ENCODE measurements at regions not wholly inside any gene's neighbourhood (a gene's known extent, or its start where the extent isn't known, plus 50 kb on each side); places are given as distances from the start of the nearest gene placed in this dataset.

DNA sequence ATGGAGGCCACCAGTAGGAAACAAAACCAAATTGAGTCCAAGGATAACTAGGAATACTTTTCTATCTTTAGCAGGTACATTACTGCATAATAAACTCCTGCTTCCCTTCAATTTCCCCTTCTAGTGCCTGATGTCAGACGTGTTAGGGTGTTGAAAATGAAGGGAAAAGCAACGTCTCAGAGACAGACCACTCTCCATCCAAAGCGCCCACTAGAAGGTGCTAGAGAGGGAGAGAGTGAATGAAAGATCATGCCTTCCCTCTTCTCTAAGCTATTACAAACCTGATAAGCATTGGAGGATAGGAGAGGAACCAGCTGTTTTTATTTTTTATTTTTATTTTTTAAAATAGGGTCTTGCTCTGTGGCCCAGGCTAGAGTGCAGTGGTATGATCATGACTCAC lies 64.1 kb downstream of the ZNF641 start:
- ChIA-PET CTCF (interaction anchor here (0.7 to 1.2 kb wide), 5 partner anchors 9 to 225 kb away, joined by 3 to 6 read pairs (median 3); no protein-coding TSS in a partner anchor), POLR2A (no interaction called here)
- DNase-seq: peak; percentile 31 to 52 (median 49)
- Histone ChIP-seq H3K27ac (ENCODE audit: insufficient read depth in 1 of 2, low read depth in 1 of 2, low read length in 2 of 2, poor library complexity in 1 of 2, severe bottlenecking in 2 of 2) (no peak overlapping the region), H3K9me3 (ENCODE audit: control extremely low read depth in 1 of 5, control insufficient read depth in 4 of 5, insufficient read depth in 2 of 5, low read depth in 1 of 5, low read length in 4 of 5) (no peaks in the 10 kb centered on the region), H3K4me1 (ENCODE audit: control extremely low read depth in 1 of 4, control insufficient read depth in 4 of 4, insufficient read depth in 4 of 4, low read length in 3 of 4) (peaks cover 0 to 5% (median 0%) of the 10 kb centered on the region in 4 experiments), H3K36me3 (ENCODE audit: control insufficient read depth in 4 of 4, insufficient read depth in 4 of 4, low read length in 3 of 4) (no peaks in the 10 kb centered on the region), H3K27me3 (replicated peaks in 2 of 5; ENCODE audit: control insufficient read depth in 4 of 5, insufficient read depth in 5 of 5, low read length in 4 of 5) (no peaks in the 10 kb centered on the region), H3K4me3 (ENCODE audit: control insufficient read depth in 1 of 7, extremely low read depth in 1 of 7, insufficient read depth in 4 of 7, low read depth in 2 of 7, low read length in 6 of 7) (no peak overlapping the region)
- no CpG with 5 or more reads among the region's 3 CpGs for WGBS (ENCODE audit: insufficient coverage)

DNA sequence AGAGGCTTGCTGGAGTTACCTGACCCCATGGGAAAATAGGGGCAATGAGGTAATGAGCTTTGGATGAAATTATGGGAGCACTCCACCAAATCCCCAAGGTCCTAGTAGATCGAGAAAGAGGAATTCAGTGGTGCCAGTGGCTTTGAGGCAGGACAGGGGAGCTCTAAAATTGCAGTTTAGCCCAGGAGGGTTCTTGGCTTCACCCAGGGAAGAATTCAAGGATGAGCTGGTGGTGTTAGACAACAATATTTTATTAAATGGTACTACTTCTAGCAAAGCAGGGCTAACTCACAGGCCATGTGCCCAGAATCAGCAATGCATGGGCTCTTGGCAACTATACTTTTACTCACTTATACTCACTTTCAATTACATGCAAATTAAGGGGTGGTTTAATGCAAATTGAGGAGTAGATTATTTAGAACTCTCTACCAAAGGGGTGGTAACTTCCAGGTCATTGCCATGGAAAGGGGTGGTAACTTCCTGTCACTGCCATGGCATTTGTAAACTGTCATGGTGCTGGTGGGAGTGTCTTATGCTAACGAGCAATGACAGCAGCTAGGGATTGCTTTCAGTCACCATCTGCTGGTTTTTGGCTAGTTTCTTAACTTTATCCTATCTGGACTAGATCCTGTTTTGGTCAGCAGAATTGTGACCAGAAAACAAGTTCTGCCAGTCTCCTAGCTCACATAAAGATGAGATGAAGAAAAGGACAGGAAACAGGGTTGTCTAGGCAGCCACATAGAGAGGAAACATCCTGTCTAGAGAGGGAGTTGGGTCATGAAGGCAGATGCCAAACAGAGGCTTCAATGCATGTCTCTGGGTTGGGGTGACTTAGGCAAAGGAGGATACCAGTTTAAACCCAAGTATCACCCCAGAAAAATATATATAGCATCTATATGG lies 64.7 kb downstream of the ZNF641 start:
- Histone ChIP-seq H3K4me3 (ENCODE audit: control insufficient read depth in 1 of 7, extremely low read depth in 1 of 7, insufficient read depth in 4 of 7, low read depth in 2 of 7, low read length in 6 of 7) (no peak overlapping the region), H3K36me3 (ENCODE audit: control insufficient read depth in 4 of 4, insufficient read depth in 4 of 4, low read length in 3 of 4) (no peaks in the 10 kb centered on the region), H3K27me3 (replicated peaks in 2 of 5; ENCODE audit: control insufficient read depth in 4 of 5, insufficient read depth in 5 of 5, low read length in 4 of 5) (no peaks in the 10 kb centered on the region), H3K4me1 (ENCODE audit: control extremely low read depth in 1 of 4, control insufficient read depth in 4 of 4, insufficient read depth in 4 of 4, low read length in 3 of 4) (peaks cover 0 to 5% (median 0%) of the 10 kb centered on the region in 4 experiments), H3K9me3 (ENCODE audit: control extremely low read depth in 1 of 5, control insufficient read depth in 4 of 5, insufficient read depth in 2 of 5, low read depth in 1 of 5, low read length in 4 of 5) (no peaks in the 10 kb centered on the region), H3K27ac (ENCODE audit: insufficient read depth in 1 of 2, low read depth in 1 of 2, low read length in 2 of 2, poor library complexity in 1 of 2, severe bottlenecking in 2 of 2) (no peak overlapping the region)
- CTCF ChIA-PET: interaction anchor here (1.1 to 1.2 kb wide), 4 partner anchors 10 to 224 kb away, joined by 3 to 6 read pairs (median 3); no protein-coding TSS in a partner anchor
- POLR2A ChIA-PET: no interaction called here
- DNase-seq: peak in 2 of 3 donors; percentile 15 to 42
- WGBS (ENCODE audit: insufficient coverage): 88% methylated on average over 1 of the region's 2 CpGs

DNA sequence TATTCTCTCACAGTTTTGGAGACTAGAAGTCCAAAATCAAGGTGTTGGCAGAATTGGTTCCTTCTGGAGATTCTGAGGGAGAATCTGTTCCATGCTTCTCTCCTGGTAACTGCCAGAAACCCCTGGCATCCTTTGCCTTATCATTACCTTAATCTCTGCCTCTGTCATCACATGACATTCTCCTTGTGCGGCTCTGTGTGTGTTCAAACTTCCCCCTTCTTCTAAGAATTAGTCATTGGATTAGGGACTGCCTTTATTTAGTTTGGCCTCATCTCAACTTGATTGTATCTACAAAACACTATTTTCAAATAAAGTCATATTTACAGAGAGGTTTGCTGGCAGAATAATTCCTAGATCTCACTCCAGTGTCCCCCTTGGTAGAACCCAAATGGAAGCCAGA lies 68.9 kb downstream of the ZNF641 start:
- H3K4me1 ChIP-seq (ENCODE audit: control extremely low read depth in 1 of 4, control insufficient read depth in 4 of 4, insufficient read depth in 4 of 4, low read length in 3 of 4): peaks cover 0 to 5% (median 1%) of the 10 kb centered on the region in 4 experiments
- ChIA-PET CTCF (interaction anchor here (1.2 kb wide), 1 partner anchor 14 kb away, joined by 3 read pairs; no protein-coding TSS in a partner anchor), POLR2A (no interaction called here)
- H3K27me3 ChIP-seq (replicated peaks in 2 of 5; ENCODE audit: control insufficient read depth in 4 of 5, insufficient read depth in 5 of 5, low read length in 4 of 5): no peaks in the 10 kb centered on the region
- no CpG with 5 or more reads among the region's 1 CpG for WGBS (ENCODE audit: insufficient coverage)
- no peak overlapping the region for H3K4me3 ChIP-seq (ENCODE audit: control insufficient read depth in 1 of 7, extremely low read depth in 1 of 7, insufficient read depth in 4 of 7, low read depth in 2 of 7, low read length in 6 of 7)
- no peaks in the 10 kb centered on the region for H3K36me3 ChIP-seq (ENCODE audit: control insufficient read depth in 4 of 4, insufficient read depth in 4 of 4, low read length in 3 of 4)
- DNase-seq: no peak
- H3K27ac ChIP-seq (ENCODE audit: insufficient read depth in 1 of 2, low read depth in 1 of 2, low read length in 2 of 2, poor library complexity in 1 of 2, severe bottlenecking in 2 of 2): no peak overlapping the region
- H3K9me3 ChIP-seq (ENCODE audit: control extremely low read depth in 1 of 5, control insufficient read depth in 4 of 5, insufficient read depth in 2 of 5, low read depth in 1 of 5, low read length in 4 of 5): peaks cover 0 to 1% (median 1%) of the 10 kb centered on the region in 5 experiments

DNA sequence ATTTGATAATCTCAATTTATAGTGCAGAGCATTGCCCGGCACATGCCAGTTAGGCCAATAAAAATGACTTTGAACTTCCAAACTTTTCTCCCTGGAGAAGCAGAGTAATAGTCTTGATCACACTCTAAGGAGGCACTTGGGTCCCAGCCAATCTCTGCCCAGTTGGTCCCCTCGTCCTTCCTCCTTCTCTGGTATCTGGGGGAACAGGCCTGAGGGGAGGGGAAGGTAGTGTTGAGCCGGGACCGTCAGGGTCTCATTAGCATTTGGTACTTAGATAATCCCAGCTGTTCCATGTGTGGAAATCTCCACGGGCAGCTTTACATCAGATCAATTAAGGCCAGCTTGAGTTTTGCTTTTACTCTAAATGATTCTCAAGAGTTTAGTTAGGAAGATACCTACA lies 70.1 kb downstream of the ZNF641 start:
- ChIA-PET CTCF (no interaction called here), POLR2A (no interaction called here)
- Histone ChIP-seq H3K27me3 (replicated peaks in 2 of 5; ENCODE audit: control insufficient read depth in 4 of 5, insufficient read depth in 5 of 5, low read length in 4 of 5) (no peaks in the 10 kb centered on the region), H3K36me3 (ENCODE audit: control insufficient read depth in 4 of 4, insufficient read depth in 4 of 4, low read length in 3 of 4) (no peaks in the 10 kb centered on the region), H3K4me3 (ENCODE audit: control insufficient read depth in 1 of 7, extremely low read depth in 1 of 7, insufficient read depth in 4 of 7, low read depth in 2 of 7, low read length in 6 of 7) (no peak overlapping the region), H3K9me3 (ENCODE audit: control extremely low read depth in 1 of 5, control insufficient read depth in 4 of 5, insufficient read depth in 2 of 5, low read depth in 1 of 5, low read length in 4 of 5) (peaks cover 0 to 7% (median 2%) of the 10 kb centered on the region in 5 experiments), H3K27ac (ENCODE audit: insufficient read depth in 1 of 2, low read depth in 1 of 2, low read length in 2 of 2, poor library complexity in 1 of 2, severe bottlenecking in 2 of 2) (no peak overlapping the region), H3K4me1 (ENCODE audit: control extremely low read depth in 1 of 4, control insufficient read depth in 4 of 4, insufficient read depth in 4 of 4, low read length in 3 of 4) (peaks cover 0 to 3% (median 0%) of the 10 kb centered on the region in 4 experiments)
- no peak for DNase-seq
- 75% methylated on average over 4 of the region's 5 CpGs for WGBS (ENCODE audit: insufficient coverage)

DNA sequence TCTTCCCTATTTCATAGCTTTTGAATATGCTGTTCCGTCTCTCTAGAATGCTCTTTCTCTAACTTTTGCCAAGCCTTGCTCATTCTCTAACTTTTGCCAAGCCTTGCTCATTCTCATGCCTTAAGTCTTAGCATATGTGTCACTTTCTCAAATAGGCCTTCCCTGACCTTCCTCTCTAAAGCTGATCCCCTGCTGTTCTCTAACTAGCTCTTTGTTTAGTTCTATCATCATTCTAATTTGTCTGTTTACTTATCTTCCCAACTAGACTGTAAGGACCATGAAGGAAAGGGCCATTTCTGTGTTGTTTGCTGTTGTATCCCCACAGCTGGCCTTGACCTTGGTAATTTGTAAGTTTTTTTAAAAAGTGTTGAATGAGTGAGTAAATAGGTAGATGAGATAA lies 71.1 kb downstream of the ZNF641 start:
- POLR2A ChIA-PET: no interaction called here
- Histone ChIP-seq H3K4me3 (ENCODE audit: control insufficient read depth in 1 of 7, extremely low read depth in 1 of 7, insufficient read depth in 4 of 7, low read depth in 2 of 7, low read length in 6 of 7) (no peak overlapping the region), H3K27me3 (replicated peaks in 2 of 5; ENCODE audit: control insufficient read depth in 4 of 5, insufficient read depth in 5 of 5, low read length in 4 of 5) (no peaks in the 10 kb centered on the region), H3K9me3 (ENCODE audit: control extremely low read depth in 1 of 5, control insufficient read depth in 4 of 5, insufficient read depth in 2 of 5, low read depth in 1 of 5, low read length in 4 of 5) (peaks cover 0 to 7% (median 2%) of the 10 kb centered on the region in 5 experiments), H3K36me3 (ENCODE audit: control insufficient read depth in 4 of 4, insufficient read depth in 4 of 4, low read length in 3 of 4) (no peaks in the 10 kb centered on the region), H3K4me1 (ENCODE audit: control extremely low read depth in 1 of 4, control insufficient read depth in 4 of 4, insufficient read depth in 4 of 4, low read length in 3 of 4) (peaks cover 0 to 3% (median 0%) of the 10 kb centered on the region in 4 experiments), H3K27ac (ENCODE audit: insufficient read depth in 1 of 2, low read depth in 1 of 2, low read length in 2 of 2, poor library complexity in 1 of 2, severe bottlenecking in 2 of 2) (no peak overlapping the region)
- WGBS (ENCODE audit: insufficient coverage): 92% methylated on average over 1 of the region's 1 CpG
- no peak for DNase-seq
- CTCF ChIA-PET: no interaction called here

DNA sequence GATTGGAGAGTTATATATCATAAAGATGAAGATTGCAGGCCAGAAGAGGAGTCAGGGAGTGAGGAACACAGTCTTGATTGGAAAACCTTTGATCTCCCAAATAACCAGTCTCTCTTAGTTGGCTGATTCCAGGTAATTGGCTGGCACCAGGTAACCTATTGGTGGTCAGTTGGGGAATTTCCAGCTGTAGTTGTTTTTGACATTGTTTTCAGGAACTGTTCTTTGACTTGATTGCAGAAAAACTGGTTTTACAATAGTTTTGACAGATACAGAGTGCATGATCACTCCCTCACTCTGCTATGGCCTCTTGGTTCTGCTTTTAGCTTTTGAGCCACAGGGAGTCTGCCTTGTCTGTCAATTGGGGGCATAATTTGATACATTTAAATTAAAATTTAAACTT lies 71.6 kb downstream of the ZNF641 start:
- no peak overlapping the region for H3K27ac ChIP-seq (ENCODE audit: insufficient read depth in 1 of 2, low read depth in 1 of 2, low read length in 2 of 2, poor library complexity in 1 of 2, severe bottlenecking in 2 of 2)
- POLR2A ChIA-PET: no interaction called here
- peaks cover 0 to 3% (median 0%) of the 10 kb centered on the region in 4 experiments for H3K4me1 ChIP-seq (ENCODE audit: control extremely low read depth in 1 of 4, control insufficient read depth in 4 of 4, insufficient read depth in 4 of 4, low read length in 3 of 4)
- peak in 2 of 3 donors; percentile 20 to 26 for DNase-seq
- no peak overlapping the region for H3K4me3 ChIP-seq (ENCODE audit: control insufficient read depth in 1 of 7, extremely low read depth in 1 of 7, insufficient read depth in 4 of 7, low read depth in 2 of 7, low read length in 6 of 7)
- CTCF ChIA-PET: no interaction called here
- H3K9me3 ChIP-seq (ENCODE audit: control extremely low read depth in 1 of 5, control insufficient read depth in 4 of 5, insufficient read depth in 2 of 5, low read depth in 1 of 5, low read length in 4 of 5): peaks cover 0 to 7% (median 2%) of the 10 kb centered on the region in 5 experiments
- H3K27me3 ChIP-seq (replicated peaks in 2 of 5; ENCODE audit: control insufficient read depth in 4 of 5, insufficient read depth in 5 of 5, low read length in 4 of 5): no peaks in the 10 kb centered on the region
- no peaks in the 10 kb centered on the region for H3K36me3 ChIP-seq (ENCODE audit: control insufficient read depth in 4 of 4, insufficient read depth in 4 of 4, low read length in 3 of 4)

DNA sequence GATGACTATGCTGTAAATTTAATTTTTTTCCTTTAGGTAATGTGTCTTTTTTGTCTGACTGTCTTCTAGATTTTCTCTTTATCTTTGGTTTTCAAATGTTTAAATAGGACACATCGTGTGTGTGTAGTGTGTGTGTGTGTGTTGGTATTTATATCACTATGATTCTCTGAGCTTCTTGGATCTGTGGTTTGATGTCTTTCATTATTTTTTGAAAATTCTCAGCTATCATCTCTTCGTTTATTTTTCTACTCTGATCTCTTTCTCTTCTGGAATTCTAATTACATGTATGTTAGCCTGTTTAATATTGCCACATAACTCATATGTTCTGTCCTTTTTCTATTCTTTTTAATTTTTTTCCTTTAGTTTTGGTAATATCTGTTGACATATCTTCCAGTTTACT lies 73.5 kb upstream of the OR10AD1 start:
- no peak for DNase-seq
- ChIA-PET CTCF (no interaction called here), POLR2A (no interaction called here)
- Histone ChIP-seq H3K27me3 (replicated peaks in 2 of 5; ENCODE audit: control insufficient read depth in 4 of 5, insufficient read depth in 5 of 5, low read length in 4 of 5) (no peaks in the 10 kb centered on the region), H3K36me3 (ENCODE audit: control insufficient read depth in 4 of 4, insufficient read depth in 4 of 4, low read length in 3 of 4) (no peaks in the 10 kb centered on the region), H3K27ac (ENCODE audit: insufficient read depth in 1 of 2, low read depth in 1 of 2, low read length in 2 of 2, poor library complexity in 1 of 2, severe bottlenecking in 2 of 2) (no peak overlapping the region), H3K4me3 (ENCODE audit: control insufficient read depth in 1 of 7, extremely low read depth in 1 of 7, insufficient read depth in 4 of 7, low read depth in 2 of 7, low read length in 6 of 7) (no peak overlapping the region), H3K9me3 (ENCODE audit: control extremely low read depth in 1 of 5, control insufficient read depth in 4 of 5, insufficient read depth in 2 of 5, low read depth in 1 of 5, low read length in 4 of 5) (peaks cover 0 to 7% (median 2%) of the 10 kb centered on the region in 5 experiments), H3K4me1 (ENCODE audit: control extremely low read depth in 1 of 4, control insufficient read depth in 4 of 4, insufficient read depth in 4 of 4, low read length in 3 of 4) (peaks cover 0 to 3% (median 0%) of the 10 kb centered on the region in 4 experiments)
- WGBS (ENCODE audit: insufficient coverage): no CpG with 5 or more reads among the region's 2 CpGs
